Limb (tissue), 2 donors: ENCODE measurements at regions not wholly inside any gene's neighbourhood (a gene's known extent, or its start where the extent isn't known, plus 50 kb on each side); places are given as distances from the start of the nearest gene placed in this dataset.
"Not testable (repeated sequence)": the region's sequence is repeated elsewhere in the genome, so short reads cannot be mapped to it uniquely, and the experiment has no call there.

Experiments used
- DNase-seq, 2 donors: peaks; one replicate each; pipeline ENCODE4 v3.0.0-alpha.2; 2016; ENCODE audit errors: extremely low spot score in 2 of 2

GRCh38 chr6:68024570-68025269, 610.4 kb upstream of the ADGRB3 start:
- DNase-seq = no peak

GRCh38 chr6:68022968-68023367, 612.1 kb upstream of the ADGRB3 start:
- DNase-seq = not testable (repeated sequence)

GRCh38 chr6:68013780-68014515, 621.1 kb upstream of the ADGRB3 start:
- no peak for DNase-seq

DNA sequence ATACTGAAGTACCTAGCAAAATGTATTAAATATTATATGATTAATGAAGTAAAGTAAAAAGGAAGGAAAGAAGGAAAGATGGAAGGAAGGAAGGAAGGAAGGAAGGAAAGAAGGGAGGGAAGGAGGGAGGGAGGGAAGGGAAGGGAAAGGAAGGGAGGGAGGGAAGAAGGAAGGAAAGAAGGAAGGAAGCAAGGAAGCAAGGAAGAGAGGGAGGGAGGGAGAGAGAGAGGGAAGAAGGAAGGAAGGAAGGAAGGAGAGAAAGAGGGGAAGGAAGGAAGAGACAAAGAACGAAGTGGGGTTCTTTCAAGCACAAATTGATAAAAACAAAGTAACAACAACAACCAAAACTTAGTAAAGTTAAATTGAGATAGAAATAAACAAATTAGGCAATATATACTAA, 622.3 kb upstream of the ADGRB3 start:
- DNase-seq = no peak

DNA sequence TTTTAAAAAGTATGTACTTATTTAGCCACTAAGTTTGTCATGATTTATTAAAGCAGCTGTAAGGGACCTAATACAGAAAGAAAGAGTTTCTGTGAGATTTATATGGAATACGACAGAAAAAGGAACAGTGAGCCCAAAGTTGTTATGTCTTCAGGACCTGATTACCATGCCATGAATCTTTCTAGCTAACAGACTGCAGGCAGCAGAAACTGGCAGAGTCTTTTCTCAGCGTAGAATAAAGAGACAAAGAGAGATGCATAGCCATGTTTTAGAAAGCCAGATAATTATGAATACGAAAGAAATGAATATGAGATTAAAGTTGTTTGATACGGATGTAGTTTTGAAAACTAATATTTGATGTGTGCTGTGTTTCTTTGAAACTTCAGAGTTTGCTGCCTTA, 624.1 kb upstream of the ADGRB3 start:
- no peak for DNase-seq

- DNase-seq = no peak
These were observed 626.6 kb upstream of the ADGRB3 start for GRCh38 chr6:68008445-68008844.

DNA sequence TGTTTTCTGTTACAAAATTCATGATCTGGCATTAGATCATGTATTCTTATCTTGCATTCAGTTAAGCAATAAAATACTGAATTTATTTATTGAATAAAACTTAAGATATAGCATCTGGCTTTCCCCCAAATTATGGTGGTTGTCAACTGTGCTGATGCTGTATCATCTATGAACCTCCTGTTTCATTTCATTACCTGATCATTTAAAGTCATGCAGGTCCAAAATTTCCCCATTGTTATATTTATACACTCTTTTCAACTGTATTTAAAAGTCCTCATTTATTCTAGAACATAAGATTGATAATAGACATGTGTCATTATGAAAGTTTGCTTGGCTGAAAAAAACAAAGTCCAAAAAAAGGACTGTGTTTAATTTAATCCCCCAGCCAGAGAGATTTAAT, 627.4 kb upstream of the ADGRB3 start:
- no peak for DNase-seq

GRCh38 chr6:67986694-67987232, 648.3 kb upstream of the ADGRB3 start:
- DNase-seq = no peak

DNA sequence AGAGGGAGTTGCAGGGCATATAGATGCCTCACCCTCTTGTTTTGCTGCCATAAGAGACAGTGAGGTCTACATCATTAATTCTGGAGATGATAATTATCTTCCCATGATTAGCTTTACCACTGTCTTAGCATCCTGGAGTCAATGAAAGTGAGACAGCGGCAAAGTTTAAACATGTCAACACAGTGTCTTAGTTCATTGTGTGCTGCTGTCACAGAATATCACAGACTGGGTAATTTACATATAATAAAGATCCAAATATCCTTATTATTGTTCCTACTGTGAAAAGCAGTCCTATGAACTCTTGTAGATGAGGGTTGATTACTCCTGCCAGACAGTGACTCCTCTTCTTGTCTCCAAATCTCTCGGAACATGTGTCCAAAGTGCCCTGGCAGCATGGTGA, 658.6 kb upstream of the ADGRB3 start:
- DNase-seq = no peak

- no peak for DNase-seq
These were observed 660.2 kb upstream of the ADGRB3 start for GRCh38 chr6:67974931-67975330.

- DNase-seq = no peak
These were observed 663.3 kb upstream of the ADGRB3 start for GRCh38 chr6:67971812-67972211.

DNA sequence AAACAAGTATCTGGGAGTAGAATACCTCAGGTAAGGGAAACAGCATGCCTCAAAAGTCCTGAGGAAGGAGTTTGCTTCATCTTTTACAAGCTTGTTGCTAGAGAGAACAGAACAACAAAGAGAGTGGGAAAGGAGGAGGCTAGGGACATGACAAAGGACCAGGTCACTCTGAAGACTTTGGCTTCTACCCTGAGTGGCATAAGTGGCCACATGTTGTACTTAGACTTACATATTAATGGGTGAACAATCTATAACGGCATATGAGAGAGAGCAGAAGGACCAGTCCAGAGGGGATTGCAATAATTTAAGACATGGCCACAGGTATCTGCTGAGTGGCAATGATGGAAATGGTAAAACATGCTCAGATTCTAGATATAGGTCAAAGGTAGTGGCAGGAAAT, 668.3 kb upstream of the ADGRB3 start:
- no peak for DNase-seq

GRCh38 chr6:67956352-67956751, 678.7 kb upstream of the ADGRB3 start:
- DNase-seq = no peak

DNA sequence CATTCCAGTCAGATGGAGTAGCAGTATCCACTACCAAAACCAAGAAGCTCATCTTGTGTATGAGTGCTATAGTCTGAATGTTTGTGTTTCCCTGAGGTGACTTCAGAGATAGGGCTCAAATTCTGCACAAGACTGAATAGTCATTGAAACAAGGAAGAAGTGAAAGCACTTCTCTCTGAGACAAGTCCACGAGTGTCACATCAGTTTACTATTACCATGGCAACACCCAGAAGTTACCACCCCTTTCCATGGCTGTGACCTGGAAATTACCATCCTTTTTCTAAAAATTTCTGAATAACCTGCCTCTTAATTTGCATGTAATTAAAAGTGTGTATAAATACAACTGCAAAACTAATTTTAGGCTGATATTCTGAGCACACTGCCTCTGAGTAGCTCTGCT, 682.1 kb upstream of the ADGRB3 start:
- DNase-seq = no peak

- no peak for DNase-seq
These were observed 683.0 kb upstream of the ADGRB3 start for GRCh38 chr6:67952121-67952520.

DNA sequence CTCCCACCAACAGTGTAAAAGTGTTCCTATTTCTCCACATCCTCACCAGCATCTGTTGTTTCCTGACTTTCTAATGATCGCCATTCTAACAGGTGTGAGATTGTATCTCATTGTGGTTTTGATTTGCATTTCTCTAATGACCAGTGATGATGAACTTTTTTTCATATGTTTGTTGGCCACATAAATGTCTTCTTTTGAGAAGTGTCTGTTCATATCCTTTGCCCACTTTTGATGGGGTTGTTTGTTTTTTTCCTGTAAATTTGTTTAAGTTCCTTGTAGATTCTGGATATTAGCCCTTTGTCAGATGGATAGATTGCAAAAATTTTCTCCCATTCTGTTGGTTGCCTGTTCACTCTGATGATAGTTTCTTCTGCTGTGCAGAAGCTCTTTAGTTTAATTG, 687.3 kb upstream of the ADGRB3 start:
- DNase-seq = not testable (repeated sequence)

- DNase-seq = no peak
These were observed 699.1 kb upstream of the ADGRB3 start for GRCh38 chr6:67935976-67936477.

- DNase-seq = no peak
These were observed 701.8 kb upstream of the ADGRB3 start for GRCh38 chr6:67933278-67933677.

DNA sequence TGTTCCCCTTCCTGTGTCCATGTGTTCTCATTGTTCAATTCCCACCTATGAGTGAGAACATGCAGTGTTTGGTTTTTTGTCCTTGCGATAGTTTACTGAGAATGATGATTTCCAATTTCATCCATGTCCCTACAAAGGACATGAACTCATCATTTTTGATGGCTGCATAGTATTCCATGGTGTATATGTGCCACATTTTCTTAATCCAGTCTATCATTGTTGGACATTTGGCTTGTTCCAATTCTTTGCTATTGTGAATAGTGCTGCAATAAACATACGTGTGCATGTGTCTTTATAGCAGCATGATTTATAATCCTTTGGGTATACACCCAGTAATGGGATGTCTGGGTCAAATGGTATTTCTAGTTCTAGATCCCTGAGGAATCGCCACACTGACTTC, 712.5 kb upstream of the ADGRB3 start:
- DNase-seq = not testable (repeated sequence)

DNA sequence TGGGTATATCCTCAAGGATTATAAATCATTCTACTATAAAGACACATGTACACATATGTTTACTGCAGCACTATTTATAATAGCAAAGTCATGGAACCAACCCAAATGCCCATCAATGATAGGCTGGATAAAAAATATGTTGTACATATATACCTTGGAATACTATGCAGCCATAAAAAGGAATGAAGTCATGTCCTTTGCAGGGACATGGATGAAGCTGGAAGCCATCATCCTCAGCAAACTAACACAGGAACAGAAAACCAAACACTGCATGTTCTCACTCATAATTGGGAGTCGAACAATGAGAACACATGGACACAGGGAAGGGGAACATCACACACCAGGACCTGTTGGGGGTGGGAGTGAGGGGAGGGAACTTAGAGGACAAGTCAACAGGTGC, 715.0 kb upstream of the ADGRB3 start:
- not testable (repeated sequence) for DNase-seq

DNA sequence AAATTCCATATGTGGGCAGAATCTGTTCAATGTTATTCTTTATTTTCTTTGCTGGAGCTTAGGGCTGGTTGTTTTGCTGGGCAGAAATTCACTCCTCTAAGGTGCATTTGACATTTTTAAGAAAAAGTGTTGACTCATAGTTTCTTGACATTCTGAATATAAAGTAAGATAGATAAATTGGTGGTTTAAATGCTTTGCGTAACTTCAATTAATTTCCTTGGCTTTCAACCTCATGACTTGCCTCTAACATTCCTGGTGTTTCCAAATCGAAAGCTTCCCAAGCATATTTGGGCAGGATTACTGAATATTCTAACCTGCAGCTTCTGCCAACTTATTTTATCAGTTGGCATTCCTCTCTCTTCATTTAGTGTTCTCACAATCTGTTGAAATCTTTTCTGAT, 718.7 kb upstream of the ADGRB3 start:
- DNase-seq = no peak

- no peak for DNase-seq
These were observed 720.7 kb upstream of the ADGRB3 start for GRCh38 chr6:67914419-67914818.

DNA sequence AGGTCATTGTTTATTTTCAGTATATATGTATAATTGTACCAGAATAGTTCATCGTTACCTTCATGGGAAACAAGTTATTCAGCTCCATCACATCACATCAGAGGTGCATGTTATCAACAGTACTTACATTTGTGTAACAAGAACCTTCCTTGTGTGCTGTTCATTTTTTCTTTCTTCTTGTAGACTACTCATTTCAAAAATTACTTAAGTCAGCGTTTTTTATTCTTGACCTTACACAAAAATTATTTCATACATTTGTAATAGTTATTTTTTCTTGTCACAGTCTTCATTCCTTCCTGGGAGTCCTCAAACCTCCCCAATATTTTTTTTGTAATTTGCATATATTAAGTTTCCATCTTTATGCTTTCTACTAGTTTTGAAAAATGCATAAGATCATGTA, 725.7 kb upstream of the ADGRB3 start:
- DNase-seq = no peak
